ENCODE measurements at regions not wholly inside any gene's neighbourhood (a gene's known extent, or its start where the extent isn't known, plus 50 kb on each side); places are given as distances from the start of the nearest gene placed in this dataset.

GRCh38 chr6:81128671-81129070 is 623.8 kb downstream of the TENT5A start:
- H3K4me1 ChIP-seq = no peaks in the 10 kb centered on the region
- DNase-seq (ENCODE audit: low read depth in 1 of 2, low spot score in 1 of 2) (no peak), ATAC-seq (no peak), FAIRE-seq (no peak)
- H3K4me3 ChIP-seq = no peak overlapping the region
- ChIA-PET CTCF (no interaction called here), POLR2A (no interaction called here)
- H3K27ac ChIP-seq = no peak overlapping the region
- 17% methylated on average over 1 of the region's 1 CpG for WGBS (ENCODE audit: missing lambda C conversion rate)
- no peaks in the 10 kb centered on the region for H3K9me3 ChIP-seq
- TF ChIP-seq PBX3 (IDR thresholded peaks at IDR 0.05) (no peak), NR3C1 (IDR thresholded peaks at IDR 0.05) (no peak), BCL3 (IDR thresholded peaks at IDR 0.05) (no peak), MAFK (IDR thresholded peaks at IDR 0.05; ENCODE audit: partially characterized antibody) (no peak), BHLHE40 (IDR thresholded peaks at IDR 0.05; ENCODE audit: low read depth, low read length) (no peak), NFE2L2 (conservative IDR thresholded peaks at IDR 0.05; ENCODE audit: low read length) (no peak), E2F6 (IDR thresholded peaks at IDR 0.05; ENCODE audit: borderline replicate concordance, low read depth) (no peak), POLR2AphosphoS2 (conservative IDR thresholded peaks at IDR 0.05; ENCODE audit: low read length) (no peak), FOSB (CRISPR knock-in tag; IDR thresholded peaks at IDR 0.05) (no peak)
- no peak overlapping the region for H3K4me2 ChIP-seq

GRCh38 chr6:81126150-81126549 is 626.3 kb downstream of the TENT5A start:
- Histone ChIP-seq H3K4me2 (no peak overlapping the region), H3K4me1 (no peaks in the 10 kb centered on the region), H3K27ac (no peak overlapping the region), H3K4me3 (no peak overlapping the region), H3K9me3 (no peaks in the 10 kb centered on the region)
- no peak for ATAC-seq
- no peak for DNase-seq (ENCODE audit: low read depth in 1 of 2, low spot score in 1 of 2)
- TF ChIP-seq HEYL (CRISPR knock-in tag; IDR thresholded peaks at IDR 0.05) (no peak), GATA3 (IDR thresholded peaks at IDR 0.05; ENCODE audit: borderline replicate concordance) (no peak), EHF (CRISPR knock-in tag; IDR thresholded peaks at IDR 0.05) (no peak), KDM1A (IDR thresholded peaks at IDR 0.05; ENCODE audit: low read depth) (no peak), CBX8 (IDR thresholded peaks at IDR 0.05) (no peak), HOXB5 (CRISPR knock-in tag; IDR thresholded peaks at IDR 0.05) (no peak), TFCP2L1 (CRISPR knock-in tag; IDR thresholded peaks at IDR 0.05) (no peak), SREBF2 (IDR thresholded peaks at IDR 0.05) (no peak), MAX (IDR thresholded peaks at IDR 0.05) (no peak), RNF2 (IDR thresholded peaks at IDR 0.05; ENCODE audit: borderline replicate concordance, low read depth) (no peak), RARB (CRISPR knock-in tag; IDR thresholded peaks at IDR 0.05) (no peak), REST (IDR thresholded peaks at IDR 0.05) (no peak), EHMT2 (IDR thresholded peaks at IDR 0.05; ENCODE audit: low read depth) (no peak), ATOH8 (CRISPR knock-in tag; IDR thresholded peaks at IDR 0.05; ENCODE audit: low read depth) (no peak), BHLHE40 (IDR thresholded peaks at IDR 0.05; ENCODE audit: low read depth, low read length) (no peak)
- no peak for FAIRE-seq
- ChIA-PET POLR2A (no interaction called here), CTCF (no interaction called here)
- 42% methylated on average over 2 of the region's 2 CpGs for WGBS (ENCODE audit: missing lambda C conversion rate)
